Upper lobe of left lung (tissue), 4 donors: ENCODE measurements at regions not wholly inside any gene's neighbourhood (a gene's known extent, or its start where the extent isn't known, plus 50 kb on each side); places are given as distances from the start of the nearest gene placed in this dataset.
A peak's percentile ranks its signal among the peaks of the same experiment; 100 is the strongest.

Source experiments
- CTCF ChIP-seq, 6 experiments: fragments of 450-650 bp in 4 of 6; fragments of 200-600 bp in 2 of 6; sonication (generic) in 2 of 6; IDR thresholded peaks; one replicate each; pipeline ENCODE4 v1.5.1; 2016 to 2019; ENCODE audit warnings: antibody characterized with exemption in 6 of 6
- POLR2A ChIP-seq, 4 donors: fragments of 450-650 bp; IDR thresholded peaks; one replicate each; pipeline ENCODE4 v1.5.1; 2016 to 2017; ENCODE audit warnings: antibody characterized with exemption in 4 of 4, mild to moderate bottlenecking in 2 of 4
- POLR2AphosphoS5 ChIP-seq, 2 donors: sonication (generic); formaldehyde crosslinking; IDR thresholded peaks; one replicate each; pipeline ENCODE4 v1.5.1; 2017; ENCODE audit warnings: antibody characterized with exemption in 2 of 2

DNA sequence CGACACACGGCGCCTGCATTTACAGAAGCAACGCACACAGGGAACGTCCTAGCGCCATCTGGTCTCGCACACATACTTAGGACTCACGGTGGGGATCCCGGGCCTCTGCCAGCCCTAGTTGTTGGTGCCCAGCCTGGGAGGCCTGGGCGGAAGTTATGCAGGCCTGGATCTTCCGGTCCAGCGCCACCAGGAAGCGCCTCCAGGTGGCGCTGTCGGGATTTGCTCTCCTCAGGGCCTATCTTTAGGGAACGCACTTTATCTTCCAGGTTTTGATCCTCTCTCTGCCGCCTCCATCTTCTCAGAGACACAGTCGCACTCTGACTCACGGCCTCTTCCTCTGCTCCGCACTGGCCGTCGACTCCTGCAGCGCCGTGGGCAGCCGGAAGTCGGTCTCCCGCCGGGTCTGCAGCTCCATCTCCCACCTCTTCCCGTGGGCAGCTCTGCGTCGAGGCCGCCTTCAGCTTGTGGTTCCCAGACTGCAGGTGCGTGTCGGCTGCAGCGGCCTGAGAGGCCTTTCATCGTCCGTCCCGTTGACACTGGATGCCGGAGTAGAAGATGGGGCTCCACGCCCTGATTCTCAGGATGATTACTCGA lies 760.4 kb downstream of the TMEM121 start:
- no peak for TF ChIP-seq POLR2AphosphoS5 (IDR thresholded peaks at IDR 0.05)
- TF ChIP-seq CTCF (IDR thresholded peaks at IDR 0.05), result peak in 1 of 6 experiments; percentile 35
- TF ChIP-seq POLR2A (IDR thresholded peaks at IDR 0.05), result no peak
